GM21528 (cell line): ENCODE measurements at regions not wholly inside any gene's neighbourhood (a gene's known extent, or its start where the extent isn't known, plus 50 kb on each side); places are given as distances from the start of the nearest gene placed in this dataset.

Experiments used
- ATAC-seq: cut with Tn5 transposase; IDR thresholded peaks from one replicate; pipeline ENCODE4 v1.9.1; 2021; ENCODE audit warnings: mild to moderate bottlenecking, moderate library complexity; ENCODE audit not compliant: unreplicated experiment, low FRiP score

GRCh38 chr2:129709001-129709955, 270.2 kb upstream of the RAB6C start:
- ATAC-seq = no peak

GRCh38 chr2:129709956-129710598, 269.4 kb upstream of the RAB6C start:
- ATAC-seq = no peak

GRCh38 chr2:129710670-129711495, 268.6 kb upstream of the RAB6C start:
- no peak for ATAC-seq

GRCh38 chr2:129711816-129712675, 267.4 kb upstream of the RAB6C start:
- no peak for ATAC-seq

- ATAC-seq = no peak
These were observed 266.8 kb upstream of the RAB6C start for GRCh38 chr2:129712676-129712985.

- no peak for ATAC-seq
These were observed 266.1 kb upstream of the RAB6C start for GRCh38 chr2:129713337-129713736.

GRCh38 chr2:129716781-129717559, 262.5 kb upstream of the RAB6C start:
- ATAC-seq = no peak

- ATAC-seq = no peak
These were observed 261.8 kb upstream of the RAB6C start for GRCh38 chr2:129717560-129718130.

GRCh38 chr2:129719335-129719734, 260.1 kb upstream of the RAB6C start:
- no peak for ATAC-seq

GRCh38 chr2:129720360-129720759, 259.1 kb upstream of the RAB6C start:
- no peak for ATAC-seq

- ATAC-seq = no peak
These were observed 258.7 kb upstream of the RAB6C start for GRCh38 chr2:129720761-129721160.

GRCh38 chr2:129721236-129721635, 258.2 kb upstream of the RAB6C start:
- ATAC-seq = no peak

GRCh38 chr2:129721846-129722245, 257.6 kb upstream of the RAB6C start:
- ATAC-seq = no peak

- ATAC-seq = no peak
These were observed 257.0 kb upstream of the RAB6C start for GRCh38 chr2:129722306-129723019.

GRCh38 chr2:129723277-129724020, 256.0 kb upstream of the RAB6C start:
- ATAC-seq = no peak

- ATAC-seq = no peak
These were observed 255.3 kb upstream of the RAB6C start for GRCh38 chr2:129724021-129724757.

GRCh38 chr2:129726216-129726615, 253.2 kb upstream of the RAB6C start:
- no peak for ATAC-seq
